Neural cell (in vitro differentiated cells): ENCODE measurements at regions not wholly inside any gene's neighbourhood (a gene's known extent, or its start where the extent isn't known, plus 50 kb on each side); places are given as distances from the start of the nearest gene placed in this dataset.

ENCODE experiments used
- H2AFZ ChIP-seq: fragments of 200-600, 300-800 bp; sonication (generic), shearing (Covaris generic); 2 replicates; pipeline ENCODE4 v1.6.0; 2014; ENCODE audit warnings: low read depth, mild to moderate bottlenecking, antibody characterized with exemption, low read length, moderate library complexity
- H3F3A ChIP-seq: fragments of 200-600 bp; shearing (Covaris generic); 2 replicates; pipeline ENCODE4 v1.6.1; 2016; ENCODE audit warnings: mild to moderate bottlenecking, moderate library complexity, mixed read lengths, antibody characterized with exemption, low read length; ENCODE audit not compliant: insufficient read depth, poor library complexity, severe bottlenecking
- H3K27ac ChIP-seq: fragments of 200-600, 300-800 bp; sonication (generic), shearing (Covaris generic); 2 replicates; pipeline ENCODE4 v1.5.1; 2014; ENCODE audit warnings: mild to moderate bottlenecking, low read length, moderate library complexity
- H3K27me3 ChIP-seq: fragments of 300-800, 200-600 bp; sonication (generic), shearing (Covaris generic); 2 replicates; pipeline ENCODE4 v1.6.0; 2014; ENCODE audit warnings: mild to moderate bottlenecking, low read depth, low read length, moderate library complexity; ENCODE audit not compliant: insufficient read depth
- H3K36me3 ChIP-seq: fragments of 300-800, 200-600 bp; sonication (generic), shearing (Covaris generic); 2 replicates; pipeline ENCODE4 v1.5.1; 2014; ENCODE audit warnings: mild to moderate bottlenecking, antibody characterized with exemption, low read length, moderate library complexity; ENCODE audit not compliant: insufficient read depth
- H3K4me2 ChIP-seq: fragments of 300-800, 200-600 bp; sonication (generic), shearing (Covaris generic); 2 replicates; pipeline ENCODE4 v1.6.0; 2014; ENCODE audit warnings: mild to moderate bottlenecking, low read length
- H3K4me3 ChIP-seq: fragments of 300-800, 200-600 bp; sonication (generic), shearing (Covaris generic); 2 replicates; pipeline ENCODE4 v1.5.1; 2014; ENCODE audit warnings: mild to moderate bottlenecking, low read length, moderate library complexity
- H3K79me2 ChIP-seq: fragments of 200-600 bp; shearing (Covaris generic); replicated peaks from 2 replicates; pipeline ENCODE4 v1.6.0; 2014; ENCODE audit warnings: mild to moderate bottlenecking, low read length, moderate library complexity; ENCODE audit not compliant: insufficient read depth
- H3K9ac ChIP-seq: fragments of 300-800, 200-600 bp; sonication (generic), shearing (Covaris generic); 2 replicates; pipeline ENCODE4 v1.6.1; 2016; ENCODE audit warnings: mild to moderate bottlenecking, low read length, mixed read lengths
- H3K9me2 ChIP-seq: fragments of 200-600 bp; shearing (Covaris generic); 2 replicates; pipeline ENCODE4 v1.6.1; 2016; ENCODE audit warnings: mild to moderate bottlenecking, low read length, mixed read lengths; ENCODE audit not compliant: insufficient read depth
- H3K9me3 ChIP-seq: fragments of 200-600, 300-800 bp; sonication (generic), shearing (Covaris generic); 2 replicates; pipeline ENCODE4 v1.6.1; 2016; ENCODE audit warnings: mild to moderate bottlenecking, mixed run types, low read length, moderate library complexity, mixed read lengths
- H4K20me1 ChIP-seq: fragments of 200-600 bp; shearing (Covaris generic); 2 replicates; pipeline ENCODE4 v1.6.1; 2016; ENCODE audit warnings: mild to moderate bottlenecking, mixed run types; ENCODE audit not compliant: insufficient read depth
- CTCF ChIP-seq: fragments of 450-650 bp; IDR thresholded peaks from 2 replicates; pipeline ENCODE4 v1.5.1; 2014; ENCODE audit warnings: antibody characterized with exemption, mild to moderate bottlenecking, moderate library complexity; ENCODE audit not compliant: poor library complexity, severe bottlenecking
- EP300 ChIP-seq: fragments of 450-650 bp; conservative IDR thresholded peaks from 2 replicates; pipeline ENCODE4 v1.6.1; 2014; ENCODE audit warnings: antibody characterized with exemption, mild to moderate bottlenecking, moderate library complexity; ENCODE audit not compliant: poor library complexity, severe bottlenecking
- EZH2 ChIP-seq: fragments of 200-600, 300-800 bp; shearing (Covaris generic), sonication (generic); IDR thresholded peaks from 2 replicates; pipeline ENCODE4 v1.6.1; 2014; ENCODE audit warnings: antibody characterized with exemption, low read length, borderline replicate concordance, mild to moderate bottlenecking; ENCODE audit not compliant: insufficient read depth, poor library complexity, severe bottlenecking
- MXI1 ChIP-seq: fragments of 450-650 bp; conservative IDR thresholded peaks from 2 replicates; pipeline ENCODE4 v1.6.1; 2014; ENCODE audit warnings: antibody characterized with exemption, mild to moderate bottlenecking; ENCODE audit not compliant: poor library complexity, severe bottlenecking
- POLR2AphosphoS5 ChIP-seq: IDR thresholded peaks from 2 replicates; pipeline ENCODE4 v1.6.1; 2012
- RAD21 ChIP-seq: fragments of 450-650 bp; conservative IDR thresholded peaks from 2 replicates; pipeline ENCODE4 v1.6.1; 2014; ENCODE audit warnings: antibody characterized with exemption, mild to moderate bottlenecking, moderate library complexity
- SMC3 ChIP-seq: fragments of 450-650 bp; conservative IDR thresholded peaks from 2 replicates; pipeline ENCODE4 v1.6.1; 2014; ENCODE audit warnings: antibody characterized with exemption, mild to moderate bottlenecking, moderate library complexity; ENCODE audit not compliant: poor library complexity
- TAF1 ChIP-seq: IDR thresholded peaks from 2 replicates; pipeline ENCODE4 v1.6.1; 2012; ENCODE audit warnings: low read depth
- TF ChIP-seq, protein P1 (sequence below): IDR thresholded peaks from 2 replicates; pipeline ENCODE4 v1.6.1; 2012; ENCODE audit warnings: borderline replicate concordance

DNA sequence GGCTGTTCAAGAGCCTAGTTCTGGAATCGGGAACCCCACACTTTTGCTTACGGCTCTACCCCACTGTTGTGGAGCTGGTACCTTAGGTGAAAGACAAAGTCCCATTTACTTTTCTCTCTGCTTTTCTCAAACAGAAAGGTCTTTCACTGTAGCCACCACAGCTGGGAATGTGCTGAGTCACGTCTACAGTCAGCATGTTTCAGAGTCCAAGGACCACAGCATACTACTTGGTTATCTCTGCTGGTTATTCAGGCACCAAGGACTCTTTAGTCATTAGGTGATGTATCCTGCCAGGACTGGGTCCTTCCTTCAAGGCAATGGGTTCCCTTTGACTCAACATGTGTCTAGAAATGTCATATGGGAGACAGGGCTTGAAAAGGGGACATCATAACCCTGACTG, 266.8 kb upstream of the STEAP1 start:
- Histone ChIP-seq H3K4me2 (no peak overlapping the region), H2AFZ (no peak overlapping the region)

DNA sequence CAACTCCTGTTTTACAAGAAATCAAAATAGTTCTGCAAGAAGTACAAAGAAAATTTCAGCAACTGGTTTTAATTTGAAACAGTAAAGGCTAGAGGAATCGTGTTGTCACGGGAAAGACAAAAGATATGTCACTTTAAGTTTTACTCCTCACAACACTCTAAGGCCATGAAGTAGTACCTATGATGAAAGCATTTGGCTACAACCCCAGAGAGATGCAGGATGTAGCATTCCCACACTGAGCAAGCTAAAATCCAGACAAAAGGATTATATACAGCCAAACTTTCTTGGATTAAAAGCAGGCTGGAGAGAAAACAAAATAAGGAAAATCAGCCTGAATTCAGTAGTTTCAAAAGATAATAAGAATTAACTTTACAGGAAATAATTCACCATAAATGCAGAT, 245.5 kb upstream of the STEAP1 start:
- H4K20me1 ChIP-seq, result no peaks in the 10 kb centered on the region
- no peaks in the 10 kb centered on the region for H3F3A ChIP-seq
- no peaks in the 10 kb centered on the region for H3K9me2 ChIP-seq
- no peaks in the 10 kb centered on the region for H3K9me3 ChIP-seq
- H3K36me3 ChIP-seq, result no peaks in the 10 kb centered on the region
- no peak overlapping the region for H3K9ac ChIP-seq
- no peak for TF ChIP-seq CTCF
- no peak for TF ChIP-seq POLR2AphosphoS5
- TF ChIP-seq, protein P1, sequence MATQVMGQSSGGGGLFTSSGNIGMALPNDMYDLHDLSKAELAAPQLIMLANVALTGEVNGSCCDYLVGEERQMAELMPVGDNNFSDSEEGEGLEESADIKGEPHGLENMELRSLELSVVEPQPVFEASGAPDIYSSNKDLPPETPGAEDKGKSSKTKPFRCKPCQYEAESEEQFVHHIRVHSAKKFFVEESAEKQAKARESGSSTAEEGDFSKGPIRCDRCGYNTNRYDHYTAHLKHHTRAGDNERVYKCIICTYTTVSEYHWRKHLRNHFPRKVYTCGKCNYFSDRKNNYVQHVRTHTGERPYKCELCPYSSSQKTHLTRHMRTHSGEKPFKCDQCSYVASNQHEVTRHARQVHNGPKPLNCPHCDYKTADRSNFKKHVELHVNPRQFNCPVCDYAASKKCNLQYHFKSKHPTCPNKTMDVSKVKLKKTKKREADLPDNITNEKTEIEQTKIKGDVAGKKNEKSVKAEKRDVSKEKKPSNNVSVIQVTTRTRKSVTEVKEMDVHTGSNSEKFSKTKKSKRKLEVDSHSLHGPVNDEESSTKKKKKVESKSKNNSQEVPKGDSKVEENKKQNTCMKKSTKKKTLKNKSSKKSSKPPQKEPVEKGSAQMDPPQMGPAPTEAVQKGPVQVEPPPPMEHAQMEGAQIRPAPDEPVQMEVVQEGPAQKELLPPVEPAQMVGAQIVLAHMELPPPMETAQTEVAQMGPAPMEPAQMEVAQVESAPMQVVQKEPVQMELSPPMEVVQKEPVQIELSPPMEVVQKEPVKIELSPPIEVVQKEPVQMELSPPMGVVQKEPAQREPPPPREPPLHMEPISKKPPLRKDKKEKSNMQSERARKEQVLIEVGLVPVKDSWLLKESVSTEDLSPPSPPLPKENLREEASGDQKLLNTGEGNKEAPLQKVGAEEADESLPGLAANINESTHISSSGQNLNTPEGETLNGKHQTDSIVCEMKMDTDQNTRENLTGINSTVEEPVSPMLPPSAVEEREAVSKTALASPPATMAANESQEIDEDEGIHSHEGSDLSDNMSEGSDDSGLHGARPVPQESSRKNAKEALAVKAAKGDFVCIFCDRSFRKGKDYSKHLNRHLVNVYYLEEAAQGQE, result no peak
- no peak for TF ChIP-seq MXI1
- TF ChIP-seq SMC3, result no peak
- TF ChIP-seq TAF1, result no peak
- no peak for TF ChIP-seq EP300
- TF ChIP-seq EZH2, result no peak
- no peak for TF ChIP-seq RAD21
- no peak overlapping the region for H2AFZ ChIP-seq
- no peak overlapping the region for H3K27ac ChIP-seq
- H3K27me3 ChIP-seq, result no peaks in the 10 kb centered on the region
- no peaks in the 10 kb centered on the region for H3K79me2 ChIP-seq
- H3K4me2 ChIP-seq, result no peak overlapping the region
- no peak overlapping the region for H3K4me3 ChIP-seq

More for the DNA sequence above, 266.8 kb upstream of the STEAP1 start:
- no peaks in the 10 kb centered on the region for H3F3A ChIP-seq
- no peaks in the 10 kb centered on the region for H3K9me2 ChIP-seq
- H3K9ac ChIP-seq, result no peak overlapping the region
- no peaks in the 10 kb centered on the region for H3K27me3 ChIP-seq
- no peaks in the 10 kb centered on the region for H3K36me3 ChIP-seq
- no peaks in the 10 kb centered on the region for H3K79me2 ChIP-seq
- H3K27ac ChIP-seq, result no peak overlapping the region
- H3K4me3 ChIP-seq, result no peak overlapping the region
- H3K9me3 ChIP-seq, result no peaks in the 10 kb centered on the region
- TF ChIP-seq CTCF (no peak), EZH2 (no peak), EP300 (no peak), SMC3 (no peak)
- H4K20me1 ChIP-seq, result no peaks in the 10 kb centered on the region
